Stimulated activated CD8-positive, alpha-beta memory T cell treated with anti-CD3 and anti-CD28 coated beads, Interleukin-2, amount 100 ng/mL, for 1 hour (primary cell): ENCODE measurements at regions not wholly inside any gene's neighbourhood (a gene's known extent, or its start where the extent isn't known, plus 50 kb on each side); places are given as distances from the start of the nearest gene placed in this dataset.

ENCODE experiments used
- DNase-seq, 2 donors: peaks; one replicate each; pipeline ENCODE4 v3.0.0-alpha.2; 2020; ENCODE audit warnings: low read depth in 2 of 2

DNA sequence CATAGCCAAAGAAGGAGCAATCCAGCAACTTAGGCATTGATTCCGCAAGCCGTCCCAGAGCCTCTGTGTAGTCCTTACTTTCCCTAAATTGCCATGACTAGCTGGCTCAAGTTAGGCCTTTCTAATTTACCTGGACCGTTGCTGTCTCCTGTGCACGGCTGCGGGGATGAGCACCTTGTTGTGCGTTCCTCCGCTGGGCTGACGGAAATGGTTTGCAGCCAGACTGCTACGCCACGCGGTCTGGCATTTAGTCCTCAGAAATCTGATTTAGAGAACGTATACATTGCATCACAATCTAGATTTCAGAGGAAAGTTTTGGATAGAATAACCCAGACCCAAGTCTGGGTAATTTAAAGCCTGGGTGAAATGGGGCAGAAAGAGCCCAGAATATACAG, 133.2 kb upstream of the ARHGAP5 start:
- no peak for DNase-seq

DNA sequence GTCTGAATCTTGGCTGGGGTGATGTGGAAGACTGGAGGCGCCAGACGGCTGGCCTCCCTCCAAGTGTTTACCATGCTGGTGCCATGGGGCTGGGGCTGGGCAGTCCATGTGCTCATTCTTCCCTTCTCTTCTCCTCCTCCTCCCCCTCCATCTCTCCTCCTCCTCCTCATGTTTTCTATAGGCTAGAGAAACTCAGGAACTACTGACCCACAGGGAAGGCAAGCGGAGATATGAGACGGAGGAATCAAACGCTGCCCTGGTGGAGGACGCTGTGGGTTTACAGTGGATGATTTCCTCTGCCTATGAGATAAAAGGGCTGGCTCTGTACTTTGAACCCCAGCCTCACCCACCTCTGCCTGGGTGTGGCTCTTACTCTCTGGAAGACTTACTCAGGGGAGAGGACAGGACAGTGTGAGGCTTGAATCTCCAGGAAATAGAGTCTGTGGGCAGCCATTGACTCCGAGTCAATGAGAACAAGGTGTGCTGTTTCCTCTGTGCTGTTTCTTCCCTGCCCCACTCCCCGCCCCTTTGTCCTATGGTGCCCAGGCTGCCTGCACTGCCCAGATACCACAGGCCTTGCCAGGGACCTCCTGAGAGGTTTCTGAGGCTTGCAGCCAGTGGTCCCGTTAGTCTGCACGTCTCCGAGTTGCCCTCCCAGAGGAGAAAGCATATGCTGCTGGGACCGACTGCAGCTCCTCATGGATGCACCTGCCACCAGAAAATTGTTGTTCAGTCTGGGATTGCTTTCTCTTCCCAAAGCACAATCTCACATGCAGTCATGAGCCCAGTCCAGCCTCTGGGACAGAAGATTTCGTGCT, 132.6 kb upstream of the ARHGAP5 start:
- no peak for DNase-seq

DNA sequence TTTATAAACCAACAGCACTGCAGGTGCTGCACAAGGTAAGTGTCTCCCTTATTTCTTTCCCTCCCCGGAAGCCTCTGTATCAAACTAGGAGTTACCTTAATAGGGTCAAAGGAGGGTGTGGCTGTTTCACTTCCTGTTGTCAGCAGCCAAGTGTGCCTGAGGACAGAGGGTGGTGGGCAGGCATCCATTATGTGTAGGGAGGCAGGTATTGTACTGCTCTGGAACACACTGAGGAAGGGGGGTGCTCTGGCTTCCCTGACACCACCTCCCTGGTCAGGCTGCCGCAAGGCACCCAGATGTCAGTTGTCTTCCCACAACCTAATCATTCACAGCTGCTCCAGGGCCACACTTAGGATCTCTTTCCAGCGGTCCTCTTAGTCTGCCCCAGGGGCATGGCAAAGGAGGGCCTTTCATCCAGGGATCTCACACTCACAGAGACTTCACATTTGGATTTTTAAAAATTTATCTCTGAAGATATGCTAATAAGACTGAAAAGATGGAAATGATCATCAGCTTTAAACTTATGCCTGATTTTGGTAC, 132.0 kb upstream of the ARHGAP5 start:
- DNase-seq = no peak

DNA sequence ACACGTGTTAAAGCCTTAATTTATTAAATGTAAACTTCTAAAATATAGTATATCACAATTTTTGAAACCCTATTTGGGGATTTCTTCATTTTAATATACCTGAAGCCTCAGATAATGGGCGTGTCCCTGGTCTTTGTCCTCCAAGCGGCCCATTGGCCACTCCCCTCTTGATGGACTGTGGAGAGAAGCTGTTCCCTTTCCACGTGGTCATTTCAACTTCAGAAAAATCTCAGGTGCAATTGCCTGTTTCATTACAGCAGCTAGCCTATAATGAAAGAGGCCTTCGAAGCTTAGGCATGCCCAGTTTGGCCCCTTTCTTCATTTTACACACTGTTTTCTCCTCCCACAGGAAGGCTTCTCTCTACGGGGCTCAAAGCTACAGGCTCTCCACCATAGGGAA, 131.4 kb upstream of the ARHGAP5 start:
- no peak for DNase-seq

DNA sequence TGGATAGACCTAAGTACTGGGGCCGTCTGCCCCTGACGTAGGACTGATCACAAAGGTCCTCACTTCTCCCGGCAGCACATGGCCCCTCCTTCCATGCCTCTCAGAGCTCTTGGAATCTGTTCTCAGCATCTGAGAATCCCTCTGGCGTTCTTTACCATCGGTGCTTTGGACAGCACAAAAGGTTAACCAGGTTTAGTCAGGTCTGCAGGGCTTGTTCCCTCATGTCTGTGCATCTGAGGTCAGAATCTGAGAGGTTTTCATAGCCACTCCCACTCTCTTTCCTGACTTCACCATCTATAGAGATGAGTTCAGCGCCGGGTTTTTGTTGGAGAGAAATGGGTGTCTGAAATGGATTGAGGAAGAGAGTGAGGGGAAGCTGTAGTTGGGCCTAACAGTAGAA, 130.0 kb upstream of the ARHGAP5 start:
- DNase-seq = no peak

DNA sequence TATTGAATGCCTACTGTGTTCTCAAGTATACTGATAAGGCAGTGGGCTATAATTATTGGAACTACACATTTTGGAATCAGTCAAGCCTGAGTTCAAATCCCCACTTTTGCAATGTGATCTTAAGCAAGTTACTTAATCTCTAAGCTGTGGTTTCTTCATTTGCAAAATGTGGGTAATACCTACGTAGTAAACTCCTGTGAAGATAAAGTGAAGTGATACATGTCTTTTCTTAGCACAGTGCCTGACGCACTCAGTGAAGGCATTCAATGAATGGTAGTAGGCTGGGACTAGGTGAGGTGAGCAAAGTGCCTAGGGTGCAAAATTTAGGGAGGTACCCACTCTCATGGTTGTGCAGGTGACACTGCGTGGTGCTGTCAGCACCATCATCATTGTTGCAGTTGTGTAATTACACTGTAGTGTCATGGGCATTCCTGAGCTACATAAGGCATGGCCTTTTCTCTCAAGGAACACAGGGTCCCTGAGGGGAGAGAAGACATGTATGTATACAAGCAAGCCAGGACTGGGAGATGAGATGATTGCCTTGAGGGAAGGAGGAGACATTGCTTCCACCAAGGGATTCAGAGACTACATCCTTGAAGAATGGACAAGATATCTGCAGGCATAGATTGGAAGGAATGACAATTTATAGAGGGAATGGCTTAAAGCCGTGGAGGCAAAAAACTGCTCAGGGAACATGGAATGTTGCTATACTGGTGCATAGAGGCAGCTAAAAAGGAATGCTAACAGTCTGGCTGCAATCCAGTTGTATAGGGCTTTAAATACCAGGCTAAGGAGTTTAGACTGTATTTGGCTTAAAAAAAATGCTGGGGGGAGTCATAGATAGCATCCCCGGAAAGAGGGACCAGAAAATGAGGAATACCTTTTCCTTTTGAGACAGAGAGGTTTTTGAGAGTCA, 129.2 kb upstream of the ARHGAP5 start:
- DNase-seq = no peak

GRCh38 chr14:31949709-31950108, 127.4 kb upstream of the ARHGAP5 start:
- no peak for DNase-seq

GRCh38 chr14:31950331-31950730, 126.8 kb upstream of the ARHGAP5 start:
- no peak for DNase-seq

DNA sequence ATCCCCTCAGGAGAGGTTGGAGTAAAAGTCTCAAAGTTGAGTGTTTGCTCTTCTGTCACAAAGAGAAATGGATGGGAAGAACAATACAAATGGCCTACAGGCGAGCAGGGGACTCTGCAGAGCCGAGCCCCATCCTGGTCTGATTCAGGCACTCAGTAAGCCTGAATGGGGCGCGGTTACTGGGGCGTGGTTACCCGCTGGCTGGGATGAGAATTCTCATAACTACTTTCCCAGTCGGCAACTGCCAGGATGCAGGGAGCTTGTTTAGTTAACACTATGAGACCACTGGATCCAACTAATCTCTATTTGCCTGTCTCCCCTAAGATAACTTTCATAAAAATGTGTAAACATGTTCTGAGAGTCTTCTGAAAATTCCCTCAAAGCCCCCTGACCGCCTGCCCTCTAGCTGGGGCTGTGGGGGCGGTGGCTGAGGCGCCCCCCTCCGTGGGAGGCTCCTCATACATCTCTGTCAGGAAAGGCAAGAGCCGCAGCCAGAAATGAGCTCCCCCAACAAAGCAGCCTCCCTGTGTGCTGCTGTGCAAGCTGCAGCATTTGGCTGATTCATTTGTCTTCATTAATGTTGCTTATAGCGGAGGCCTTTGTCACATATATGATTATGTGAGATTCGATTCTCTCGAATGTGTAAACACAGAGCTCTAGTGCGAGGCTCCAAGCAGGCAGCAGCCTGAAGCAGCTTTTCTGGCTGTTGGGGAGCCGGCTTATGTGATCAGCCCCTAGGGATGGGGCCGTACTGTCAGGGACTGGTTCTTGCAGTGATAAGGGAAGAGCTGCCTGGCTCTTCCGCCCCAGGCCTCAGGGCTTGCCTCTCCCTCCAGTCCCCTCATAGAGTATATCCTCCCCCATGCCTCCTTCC, 126.1 kb upstream of the ARHGAP5 start:
- no peak for DNase-seq

DNA sequence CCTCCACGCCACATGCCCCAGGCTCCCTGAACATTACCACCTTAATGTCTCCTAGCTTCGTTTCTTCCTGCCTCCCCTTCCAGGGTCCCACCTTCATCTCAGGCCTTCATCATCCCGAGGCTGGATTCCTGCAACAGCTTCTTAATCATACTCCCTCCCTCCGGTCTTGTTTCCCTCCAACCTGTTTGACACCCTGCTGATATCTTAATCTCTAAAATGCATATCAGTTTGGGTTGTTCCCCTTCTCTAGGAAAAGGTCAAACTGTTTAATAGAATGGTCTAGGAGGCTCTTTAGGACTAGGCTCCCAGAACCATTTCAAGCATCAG, 125.5 kb upstream of the ARHGAP5 start:
- no peak for DNase-seq

DNA sequence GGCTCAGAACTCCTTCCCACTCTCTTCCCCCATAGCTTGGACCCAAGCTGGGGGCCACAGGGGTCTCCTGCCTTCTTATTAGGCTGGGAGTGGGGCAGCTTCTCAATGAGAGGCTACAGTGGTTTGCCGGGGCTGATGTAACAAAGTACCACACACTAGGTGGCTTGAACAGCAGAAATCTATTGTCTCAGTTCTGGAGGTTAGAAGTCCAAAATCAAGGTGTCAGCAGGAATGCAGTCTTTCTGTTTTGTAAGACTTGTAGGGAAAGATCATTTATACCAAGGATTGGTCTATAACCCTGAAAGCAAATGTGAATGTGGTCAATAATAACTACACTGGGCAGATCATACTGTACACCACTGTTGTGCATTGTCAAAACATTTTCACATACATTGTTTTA, 124.5 kb upstream of the ARHGAP5 start:
- DNase-seq = no peak

DNA sequence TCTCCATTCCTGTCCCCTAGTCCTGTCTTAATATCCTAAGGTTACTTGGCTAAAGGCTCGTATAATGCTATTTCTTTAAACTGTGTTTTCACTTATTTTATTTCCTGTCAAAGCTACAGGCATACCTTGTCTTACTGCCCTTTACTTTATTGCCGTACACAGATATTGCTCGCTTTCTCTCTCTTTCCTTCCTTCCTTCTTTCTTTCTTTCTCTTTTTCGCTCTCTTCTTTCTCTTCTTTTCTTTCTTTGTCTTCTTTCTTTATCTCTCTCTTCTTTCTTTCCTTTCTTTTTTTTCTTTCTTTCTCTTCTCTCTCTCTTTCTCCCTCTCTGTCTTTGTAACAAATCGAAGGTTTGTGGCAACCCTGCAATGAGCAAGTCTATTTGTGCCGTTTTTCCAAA, 123.9 kb upstream of the ARHGAP5 start:
- no peak for DNase-seq

GRCh38 chr14:31954991-31955390, 122.1 kb upstream of the ARHGAP5 start:
- no peak for DNase-seq

DNA sequence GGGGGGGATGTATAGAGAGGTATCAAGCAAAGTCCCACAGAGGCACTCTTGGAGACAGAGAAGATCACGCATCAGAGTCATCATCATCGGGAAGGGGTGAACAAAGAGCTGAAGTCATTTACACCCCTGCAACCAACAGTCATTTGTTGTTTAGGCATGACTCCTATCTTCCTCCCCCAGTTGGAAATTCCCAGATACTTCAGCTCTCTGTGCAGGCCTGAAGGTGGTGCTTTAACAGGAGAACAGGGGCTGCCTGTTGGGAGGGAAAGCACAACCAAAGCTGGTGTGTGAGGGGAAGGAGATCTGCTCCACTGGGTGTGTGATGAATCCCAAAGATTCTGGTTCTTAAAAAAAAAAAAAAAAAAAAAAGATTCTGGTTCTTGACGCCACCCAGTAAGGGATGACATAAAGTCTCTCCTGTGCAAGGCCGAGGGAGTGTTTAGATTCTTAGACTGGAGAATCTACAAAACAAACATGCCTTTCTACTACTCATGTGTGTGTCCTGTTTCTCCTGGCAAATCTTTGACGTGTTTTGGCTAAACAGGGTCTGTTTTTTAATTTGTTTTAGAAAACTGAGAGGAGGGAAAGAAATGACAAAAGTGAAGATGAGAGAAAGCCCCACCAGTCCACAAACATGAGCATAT, 121.0 kb upstream of the ARHGAP5 start:
- no peak for DNase-seq

- no peak for DNase-seq
Measured at GRCh38 chr14:31957565-31957964, 119.5 kb upstream of the ARHGAP5 start.

- DNase-seq = no peak
Measured at GRCh38 chr14:31960039-31960438, 117.1 kb upstream of the ARHGAP5 start.

DNA sequence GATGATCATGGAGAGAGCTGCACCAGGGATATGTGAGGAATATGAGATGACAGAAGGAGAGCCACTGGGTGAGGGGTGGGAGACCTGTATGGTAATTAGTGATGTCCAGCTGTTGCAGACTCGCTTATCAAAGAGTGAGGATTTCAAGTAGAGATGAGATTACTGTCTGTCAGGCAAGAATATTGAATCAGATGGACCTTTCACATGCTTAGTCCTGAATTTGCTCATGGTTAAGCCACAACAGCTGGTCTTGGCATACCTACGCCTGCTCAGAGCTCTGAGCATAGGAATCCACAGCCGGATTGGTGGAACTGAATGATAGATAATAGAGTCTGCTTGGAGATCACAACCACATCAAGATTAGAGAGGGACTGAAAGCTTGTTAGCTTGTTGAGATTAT, 115.2 kb upstream of the ARHGAP5 start:
- DNase-seq = no peak

DNA sequence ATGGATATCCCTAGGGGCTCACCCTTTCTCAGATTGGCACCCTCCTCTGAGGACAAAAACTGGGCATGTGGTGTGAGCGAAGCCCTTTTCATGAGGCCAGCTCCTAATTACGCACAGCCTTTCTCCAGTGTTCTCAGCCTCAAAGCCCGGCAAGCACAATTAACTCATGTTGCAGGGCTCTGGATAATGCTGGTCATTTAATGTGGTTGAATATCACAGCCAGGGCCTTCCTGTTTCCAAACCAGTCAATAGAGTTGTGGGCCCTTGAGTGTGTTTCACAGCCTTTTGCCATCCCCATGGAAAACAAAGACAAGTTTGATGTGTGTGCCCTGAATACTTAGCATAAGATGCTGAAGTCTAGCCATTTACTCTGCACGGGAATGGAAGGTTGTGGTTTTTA, 114.2 kb upstream of the ARHGAP5 start:
- DNase-seq = no peak

DNA sequence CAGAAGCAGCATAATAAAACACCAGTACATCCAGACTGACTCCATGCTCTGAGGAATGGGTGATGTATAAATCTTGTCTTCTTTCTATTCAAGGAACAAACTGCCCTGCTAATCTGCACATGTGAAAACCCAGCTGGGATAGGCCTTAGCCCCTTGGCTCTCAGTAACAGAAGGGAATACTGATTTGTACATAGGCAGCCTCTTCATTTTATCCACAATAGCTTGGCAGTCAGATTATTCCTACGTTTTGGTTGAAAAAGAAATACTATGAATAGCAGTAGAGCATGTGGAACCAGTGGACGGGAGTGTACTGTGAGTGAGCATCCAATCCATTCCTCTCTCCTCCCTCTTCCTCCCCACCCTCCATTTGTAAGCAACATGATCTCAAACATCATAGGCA, 113.5 kb upstream of the ARHGAP5 start:
- no peak for DNase-seq

GRCh38 chr14:31964490-31964889, 112.6 kb upstream of the ARHGAP5 start:
- no peak for DNase-seq

DNA sequence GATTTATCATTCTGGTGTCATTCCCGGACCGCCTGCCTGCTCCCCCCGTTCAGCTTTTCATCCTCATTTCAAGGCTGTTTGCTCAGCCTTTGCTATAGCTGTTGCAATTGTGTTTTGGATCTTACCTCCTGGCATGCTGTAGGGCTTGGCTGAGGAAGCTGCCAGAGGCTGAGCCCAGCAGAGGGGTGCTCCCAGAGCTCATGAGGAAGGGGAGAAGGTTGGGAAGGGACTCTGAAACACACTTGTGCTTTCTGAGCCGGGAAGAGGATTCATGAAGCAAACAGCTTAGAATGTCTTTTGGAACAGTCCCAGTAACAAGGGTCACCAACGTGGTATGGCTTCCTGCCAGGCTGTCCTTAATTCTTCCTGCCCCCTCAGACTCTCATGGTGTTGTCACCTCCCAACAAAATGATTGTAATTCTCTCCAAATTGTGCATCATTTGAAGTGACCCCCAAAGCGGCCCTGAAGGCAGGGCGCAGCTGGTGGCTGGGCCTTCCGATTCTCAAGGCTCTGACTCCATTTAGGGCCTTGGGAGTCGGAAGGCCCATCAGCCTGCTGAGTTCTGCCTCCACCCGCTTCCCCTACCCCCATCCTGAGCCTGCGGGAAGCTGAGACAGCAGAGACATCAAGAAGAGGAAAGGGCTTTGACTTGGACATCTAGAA, 111.9 kb upstream of the ARHGAP5 start:
- no peak for DNase-seq
